D341Med (cell line): ENCODE measurements at regions not wholly inside any gene's neighbourhood (a gene's known extent, or its start where the extent isn't known, plus 50 kb on each side); places are given as distances from the start of the nearest gene placed in this dataset.
A peak's percentile ranks its signal among the peaks of the same experiment; 100 is the strongest.

ENCODE experiments used
- DNase-seq: peaks from one replicate; pipeline ENCODE4 v3.0.0; 2012; ENCODE audit warnings: low spot score

DNA sequence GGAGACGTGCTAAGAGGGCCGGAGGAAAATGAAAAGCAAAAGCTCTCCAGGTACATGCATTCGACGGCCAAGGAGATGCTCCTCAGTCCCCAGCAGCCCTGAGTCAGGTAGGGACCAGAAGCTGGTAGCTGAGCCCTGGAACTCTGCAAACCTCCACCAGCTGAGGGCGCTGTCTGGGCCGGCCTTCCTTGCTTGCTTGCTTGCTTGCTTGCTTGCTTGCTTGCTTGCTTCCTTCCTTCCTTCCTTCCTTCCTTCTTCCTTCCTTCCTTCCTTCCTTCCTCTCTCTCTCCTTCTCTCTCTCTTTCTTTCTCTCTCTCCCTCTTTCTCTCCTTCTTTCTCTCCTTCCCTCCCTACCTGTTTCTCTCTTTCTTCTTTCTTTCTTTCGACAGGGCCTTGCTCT is 94.6 kb upstream of the RASGRF1 start:
- peak; percentile 63 for DNase-seq

DNA sequence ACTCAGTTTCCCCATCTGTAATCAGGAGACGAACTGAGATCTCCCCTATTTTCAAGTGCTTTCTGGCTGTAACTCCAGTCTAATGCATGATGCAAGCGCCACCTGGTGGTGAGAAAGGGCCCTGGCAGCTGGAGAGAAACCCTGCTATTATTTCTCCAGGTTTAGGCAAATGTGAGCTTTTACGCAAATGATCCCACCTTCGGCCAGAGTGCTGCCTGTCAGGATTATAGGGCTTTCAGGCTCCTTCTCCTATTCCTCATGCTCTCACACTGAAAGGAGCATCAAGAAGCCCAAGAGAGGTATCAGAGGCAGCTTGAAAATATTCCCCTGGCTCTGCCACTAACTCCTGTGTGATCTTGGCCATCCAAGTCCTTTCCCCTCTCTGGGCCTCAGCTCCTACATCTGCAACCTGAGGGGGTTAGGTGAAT is 93.9 kb upstream of the RASGRF1 start:
- peak; percentile 77 for DNase-seq

DNA sequence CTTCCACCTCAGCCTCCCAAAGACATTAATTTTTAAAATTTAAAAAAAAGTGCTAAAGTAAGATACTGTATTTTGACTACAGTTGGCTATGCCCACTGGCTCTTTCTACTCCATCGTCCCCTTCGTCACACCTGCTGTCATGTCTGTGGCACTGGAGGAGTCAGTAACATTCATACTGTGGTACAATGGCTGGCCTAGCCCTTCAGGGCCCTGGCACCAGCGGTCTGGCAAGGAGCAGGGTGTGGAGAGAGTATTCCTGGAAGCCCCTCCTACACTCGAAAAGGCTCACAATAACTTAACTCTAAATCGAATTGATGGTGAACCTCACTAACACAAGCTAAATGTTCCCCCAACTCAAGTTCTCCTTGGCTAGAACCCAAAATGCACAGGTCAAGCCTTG is 89.7 kb upstream of the RASGRF1 start:
- DNase-seq: no peak

DNA sequence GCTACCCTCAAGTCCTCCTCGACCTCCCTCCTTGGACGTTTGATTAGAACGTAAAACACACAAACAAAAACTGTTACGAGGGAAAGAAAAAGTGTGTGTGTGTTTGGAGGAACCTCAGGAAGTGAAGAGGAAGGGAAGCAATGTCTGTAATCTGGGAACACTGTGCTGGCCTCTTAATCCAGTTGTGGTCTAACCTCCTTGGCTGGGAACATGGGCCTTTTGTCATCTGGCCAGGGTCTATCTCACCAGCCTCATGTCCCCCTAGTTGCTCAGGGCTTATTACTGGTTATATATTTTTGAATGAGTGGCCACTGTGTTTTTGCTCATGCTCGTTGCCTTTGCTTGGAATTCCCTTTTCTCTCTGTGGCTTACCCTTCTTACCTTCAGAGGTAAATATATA is 89.0 kb upstream of the RASGRF1 start:
- no peak for DNase-seq

DNA sequence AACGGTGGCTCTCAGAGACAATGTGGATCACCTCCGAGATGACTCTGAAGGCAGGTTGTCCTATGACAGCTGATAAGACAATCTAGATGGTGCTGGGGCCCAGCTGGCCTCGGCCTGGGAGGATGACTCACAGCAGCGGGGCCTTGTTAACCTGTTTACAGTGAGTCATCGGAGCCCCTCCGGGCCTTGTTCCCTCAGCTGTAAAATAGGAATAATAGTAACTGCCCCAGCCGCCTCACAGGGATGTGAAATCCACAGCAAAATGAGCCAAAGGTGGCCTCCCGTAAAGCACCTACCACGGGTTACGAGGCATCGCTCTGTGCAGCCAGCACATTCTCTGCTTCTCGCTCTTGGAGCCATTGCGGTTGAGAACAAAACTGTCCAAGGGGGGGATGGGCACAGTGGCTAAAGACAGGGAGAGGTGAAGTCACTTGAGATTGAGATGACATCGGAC is 88.6 kb upstream of the RASGRF1 start:
- no peak for DNase-seq

DNA sequence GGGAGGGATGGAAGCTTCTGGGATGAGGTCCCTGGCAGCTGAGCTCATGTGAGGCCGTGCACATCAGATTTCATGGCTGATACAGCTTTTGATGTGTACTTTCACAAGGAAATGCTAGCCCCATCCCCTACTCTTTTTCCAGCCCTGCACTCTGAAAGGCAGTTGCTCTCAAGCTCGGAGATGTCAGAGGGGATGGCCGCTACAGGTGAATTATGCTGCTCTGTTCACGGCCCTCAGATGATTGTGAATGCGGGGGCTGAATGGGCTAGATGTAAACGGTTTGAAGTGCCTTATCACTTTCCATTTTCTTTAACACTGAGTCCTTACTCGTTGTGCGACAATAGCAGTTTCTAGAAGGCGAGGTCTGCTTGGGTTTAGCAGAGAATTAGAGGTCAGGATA is 88.0 kb upstream of the RASGRF1 start:
- no peak for DNase-seq

DNA sequence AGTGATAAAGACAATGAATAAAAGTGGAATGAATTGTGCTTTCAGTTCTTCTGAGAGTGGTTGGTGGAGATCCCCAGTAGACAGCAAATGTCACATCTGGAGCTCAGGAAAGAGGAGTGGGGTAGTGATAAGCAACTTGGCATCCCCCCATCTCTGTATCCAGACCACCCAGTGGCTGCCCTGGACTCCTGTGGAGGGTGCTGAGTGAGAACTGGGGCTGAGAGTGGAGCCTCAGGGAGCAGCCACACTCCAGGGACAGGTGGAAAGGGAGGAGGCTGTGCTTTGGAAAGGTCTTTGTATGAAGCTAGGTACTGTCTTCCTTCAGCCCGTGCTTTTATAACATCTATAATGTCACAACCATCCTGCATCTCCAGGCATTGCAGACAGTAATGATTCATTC is 85.6 kb upstream of the RASGRF1 start:
- no peak for DNase-seq

DNA sequence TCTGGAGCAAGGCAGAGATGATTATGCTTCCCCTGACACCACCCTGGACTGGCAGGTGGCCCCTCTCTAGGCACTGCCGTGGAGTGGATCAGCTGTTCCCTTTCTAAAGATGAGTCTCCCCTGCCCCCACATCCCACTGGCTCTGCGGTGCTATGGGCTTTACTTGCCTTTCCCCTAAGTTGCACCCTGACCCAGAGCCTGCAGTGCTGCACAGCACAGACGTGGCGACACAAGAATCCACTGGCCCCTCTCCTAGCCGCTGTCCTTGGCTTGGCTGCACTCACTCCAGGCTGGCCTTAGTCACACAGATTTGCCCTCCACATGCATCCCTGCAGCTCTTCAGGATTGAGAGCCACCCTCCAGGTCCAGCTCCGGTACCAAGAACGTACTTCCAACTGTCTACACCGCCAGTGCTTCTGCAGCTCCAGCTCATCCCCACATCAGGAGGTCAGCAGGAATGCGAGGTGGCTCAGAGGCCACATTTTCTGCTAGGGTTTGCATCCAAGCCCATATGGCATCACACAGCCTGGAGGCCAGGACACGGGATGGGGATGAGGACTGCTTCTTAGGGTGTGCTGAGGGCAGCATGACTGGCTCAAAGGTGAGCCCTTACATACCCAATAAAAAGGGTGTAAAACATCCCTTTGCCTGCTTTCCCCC is 82.4 kb upstream of the RASGRF1 start:
- DNase-seq: no peak

DNA sequence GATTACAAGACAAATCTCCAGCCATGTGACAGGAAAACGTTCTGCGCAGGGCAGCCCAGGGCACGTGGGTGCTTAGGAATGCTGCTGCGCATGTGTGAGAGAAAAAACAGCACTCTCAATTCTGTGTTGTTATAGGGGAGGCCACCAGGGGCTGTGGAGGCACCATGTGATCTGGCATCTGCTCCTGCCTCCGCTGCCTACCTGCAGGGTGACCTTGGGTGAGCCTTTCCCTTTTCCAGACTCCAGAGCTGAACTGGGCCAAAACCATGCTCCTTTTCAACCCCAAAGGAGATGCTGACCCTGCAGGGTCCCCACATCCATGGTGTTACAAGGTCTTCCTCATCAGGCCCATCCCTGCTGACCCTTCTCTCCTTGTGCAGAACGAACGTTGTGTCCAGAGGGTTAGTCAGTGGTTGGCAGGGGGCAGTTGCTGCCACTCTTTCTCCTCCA is 81.5 kb upstream of the RASGRF1 start:
- DNase-seq: peak; percentile 50

DNA sequence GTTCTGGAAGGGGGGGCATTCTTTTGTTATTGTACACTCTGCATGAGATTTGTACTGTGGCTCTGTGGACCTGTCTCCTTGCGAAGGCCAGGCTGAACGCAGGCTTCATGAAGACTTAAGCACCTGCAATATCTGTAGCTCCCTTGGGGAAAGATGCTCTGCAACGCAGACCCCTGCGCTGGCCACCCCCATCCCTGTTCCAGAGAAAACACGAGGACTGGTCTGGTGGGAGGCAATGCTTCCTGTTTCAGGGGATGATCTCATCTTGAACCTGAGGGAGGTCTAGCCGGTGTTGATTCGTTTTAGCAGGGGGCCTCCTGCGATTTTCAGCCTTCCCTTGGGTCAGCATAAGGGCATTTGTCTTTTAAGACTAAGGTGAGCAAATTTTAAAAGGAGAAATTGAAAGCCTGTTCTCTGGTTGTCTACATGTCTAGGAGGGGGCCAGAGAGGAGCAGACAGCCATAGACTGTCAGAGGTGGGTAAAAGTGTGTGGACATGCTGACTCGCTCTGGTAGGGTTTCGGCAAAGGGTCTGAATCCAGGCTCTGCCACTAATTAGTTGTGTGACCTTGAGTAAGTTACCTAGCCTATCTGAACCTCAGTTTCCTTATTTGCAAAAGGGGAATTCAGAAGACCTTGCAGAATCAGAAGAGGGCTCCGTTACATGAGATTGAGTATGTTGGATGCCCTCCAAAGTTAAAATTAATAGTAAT is 80.9 kb upstream of the RASGRF1 start:
- DNase-seq: no peak

DNA sequence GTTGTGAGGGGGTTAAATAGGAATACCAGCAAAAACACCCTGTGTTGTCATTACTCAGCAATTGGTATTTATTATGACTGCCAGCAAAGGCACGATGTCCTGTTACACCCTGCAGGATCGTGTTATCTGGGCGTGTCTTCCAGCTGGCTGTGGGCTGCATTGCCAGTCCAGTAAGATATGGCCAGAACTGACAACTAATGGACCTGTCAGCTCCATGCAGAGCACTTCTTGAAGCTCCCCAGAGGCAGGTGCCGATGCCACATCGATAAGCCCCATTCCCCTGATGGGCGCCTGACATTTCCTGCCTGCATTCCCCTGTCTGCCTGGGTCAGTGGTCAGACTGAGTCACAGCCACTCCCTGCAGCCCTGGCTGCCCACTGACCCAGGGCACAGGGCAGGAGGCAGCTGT is 79.7 kb upstream of the RASGRF1 start:
- no peak for DNase-seq

DNA sequence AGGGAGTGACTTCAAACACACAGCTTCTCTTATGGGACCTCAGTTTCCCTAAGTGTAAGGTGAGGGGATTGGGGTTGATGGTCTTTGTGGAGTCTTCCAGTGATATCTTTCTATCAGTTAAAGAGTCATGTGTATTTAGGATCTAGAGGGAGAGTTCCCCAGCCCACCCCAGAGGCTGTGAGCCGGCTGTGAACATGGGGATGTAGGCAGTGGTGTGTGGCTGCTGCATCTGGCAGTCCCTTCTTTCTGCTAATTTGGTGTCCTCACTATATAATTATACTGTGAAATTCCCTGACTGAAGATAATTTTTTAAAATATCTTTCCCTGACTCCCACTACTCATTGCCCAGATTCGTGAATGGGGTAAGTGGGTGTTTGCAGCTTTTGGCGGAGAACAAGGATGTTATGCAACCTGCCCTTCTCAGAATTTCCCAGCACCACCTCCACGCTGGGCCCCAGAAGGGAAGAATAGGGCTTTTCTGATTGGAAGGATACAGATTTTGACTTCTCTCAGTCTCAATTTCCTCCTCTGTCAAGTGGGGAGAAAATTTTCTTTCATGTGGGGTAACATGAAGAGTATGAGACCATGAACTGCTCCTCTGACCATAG is 79.0 kb upstream of the RASGRF1 start:
- no peak for DNase-seq

DNA sequence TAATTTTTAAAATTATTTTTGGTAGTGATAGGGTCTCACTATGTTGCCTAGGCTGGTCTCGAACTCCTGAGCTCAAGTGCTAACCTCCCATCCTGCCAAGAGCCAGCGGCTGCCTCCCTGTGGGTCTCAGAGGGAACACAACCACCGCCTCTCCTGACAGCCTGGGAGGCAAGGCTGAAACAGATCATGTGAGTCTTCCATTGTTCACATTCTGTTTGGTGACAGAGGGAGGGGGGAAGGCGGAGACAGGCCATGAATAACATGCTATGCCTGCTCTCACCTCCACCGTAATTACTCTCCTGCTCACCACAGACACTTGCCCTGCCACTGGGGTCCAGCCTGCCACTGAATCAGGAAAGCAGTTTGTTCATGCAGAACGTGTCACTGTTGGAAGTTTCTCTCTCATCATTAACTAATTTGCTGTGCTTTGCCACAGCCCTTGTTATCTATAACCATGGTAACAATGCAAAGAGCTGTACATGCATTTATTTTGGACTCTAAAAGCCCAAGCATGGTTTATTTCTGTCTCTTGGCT is 78.4 kb upstream of the RASGRF1 start:
- DNase-seq: no peak

DNA sequence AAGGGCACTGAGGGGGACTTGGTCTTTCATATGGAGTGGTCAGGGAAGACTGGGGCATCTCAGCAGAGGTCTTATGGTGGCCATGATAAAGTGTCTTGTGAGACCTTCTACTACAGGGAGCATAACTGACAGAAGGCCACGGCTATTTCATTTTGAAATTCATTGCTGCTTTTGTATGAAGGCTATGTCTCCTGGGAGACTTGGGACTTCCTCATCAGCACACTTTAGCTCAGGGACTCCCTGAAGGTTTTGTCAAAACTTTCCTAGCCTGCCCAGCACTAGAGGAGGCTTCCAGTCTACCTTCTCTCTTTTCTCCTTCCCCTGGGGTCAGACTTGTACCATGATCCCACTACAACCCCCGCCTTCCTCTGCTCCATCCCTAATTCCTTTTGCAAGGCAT is 77.2 kb upstream of the RASGRF1 start:
- no peak for DNase-seq

DNA sequence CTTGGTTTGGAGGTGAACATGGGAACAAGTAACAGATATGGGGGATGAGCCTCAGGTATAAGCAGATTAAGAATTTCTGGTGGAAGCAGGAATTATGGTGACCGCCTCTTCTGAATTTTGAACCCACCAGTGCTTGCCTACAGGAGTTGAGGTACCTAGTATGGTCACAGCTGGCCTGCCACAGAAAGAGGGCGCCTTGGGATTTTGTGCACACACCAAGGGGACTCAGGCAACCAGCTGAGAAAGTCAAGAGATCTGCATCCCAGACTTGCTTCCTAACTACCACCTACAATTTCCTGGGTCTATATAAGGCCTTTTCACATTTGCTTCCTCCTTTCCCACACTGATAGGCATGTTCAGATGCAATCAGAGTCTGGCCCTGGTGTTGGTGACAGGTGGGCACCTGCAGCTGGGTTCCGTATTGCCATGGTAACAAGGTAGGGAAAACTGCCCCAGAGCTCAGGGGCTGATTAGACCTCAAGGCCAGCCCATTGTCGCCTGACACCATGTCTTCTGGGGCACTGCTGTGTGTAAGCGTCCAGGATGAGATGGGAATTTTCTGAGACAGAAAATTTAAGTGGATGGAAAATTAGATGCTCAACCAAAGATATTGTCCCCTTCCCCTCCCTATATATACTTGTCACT is 75.9 kb upstream of the RASGRF1 start:
- DNase-seq: no peak

DNA sequence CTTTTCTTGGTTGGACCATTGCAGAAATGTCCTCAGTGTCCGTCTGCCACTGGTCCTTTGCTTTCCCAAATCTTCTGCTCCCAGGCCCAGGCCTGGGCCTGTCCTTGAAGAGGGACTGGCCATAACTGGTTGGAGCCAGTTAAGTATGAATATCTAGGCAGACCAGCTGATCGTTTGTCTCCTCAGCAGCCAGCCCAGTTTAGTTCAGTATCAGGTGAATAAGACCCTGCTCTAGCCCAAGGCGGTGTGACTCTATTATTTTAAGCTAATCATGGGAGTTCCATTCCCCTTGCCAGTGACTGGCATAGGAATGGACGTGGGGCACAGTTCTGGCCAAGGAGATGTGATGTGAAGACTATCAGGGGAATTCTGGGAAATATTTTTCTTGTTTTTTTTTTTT is 73.9 kb upstream of the RASGRF1 start:
- DNase-seq: no peak

DNA sequence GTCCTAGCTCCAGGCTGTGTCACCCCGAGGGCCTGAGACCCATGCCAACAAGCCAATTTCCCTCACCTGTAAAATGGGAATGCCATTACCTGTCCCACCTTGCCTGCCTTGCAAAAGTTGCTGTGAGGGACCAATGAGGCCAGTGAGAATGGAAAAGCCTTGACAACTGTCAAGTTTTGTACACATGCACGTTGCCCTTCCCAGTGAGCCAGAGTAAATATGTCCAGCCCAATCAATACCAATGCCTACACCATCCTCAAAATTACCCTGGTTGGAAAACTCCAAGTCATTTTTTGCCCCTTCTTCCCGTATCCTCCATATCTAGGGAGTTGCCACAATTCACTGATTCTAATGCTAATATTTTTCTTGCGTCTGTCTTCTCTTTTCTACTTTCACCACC is 73.5 kb upstream of the RASGRF1 start:
- no peak for DNase-seq

DNA sequence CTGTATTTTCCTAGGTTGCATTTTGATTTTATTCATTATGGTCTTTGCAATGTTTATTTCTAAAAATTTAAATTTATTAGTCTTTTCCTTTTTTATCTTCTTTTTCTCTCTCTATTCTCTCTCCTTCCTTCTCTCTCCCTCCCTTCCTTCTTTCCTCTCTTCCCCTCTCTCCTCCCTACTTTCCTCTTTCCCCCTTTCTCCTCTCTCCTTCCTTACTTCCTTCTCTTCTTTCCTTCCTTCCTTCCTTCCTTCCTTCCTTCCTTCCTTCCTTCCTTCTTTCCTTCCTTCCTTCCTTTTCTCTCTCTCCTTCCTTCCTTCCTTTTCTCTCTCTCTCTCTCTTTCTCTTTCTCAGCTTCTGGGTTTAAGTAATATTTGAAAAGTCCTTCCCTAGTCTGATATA is 72.8 kb upstream of the RASGRF1 start:
- DNase-seq: no peak

DNA sequence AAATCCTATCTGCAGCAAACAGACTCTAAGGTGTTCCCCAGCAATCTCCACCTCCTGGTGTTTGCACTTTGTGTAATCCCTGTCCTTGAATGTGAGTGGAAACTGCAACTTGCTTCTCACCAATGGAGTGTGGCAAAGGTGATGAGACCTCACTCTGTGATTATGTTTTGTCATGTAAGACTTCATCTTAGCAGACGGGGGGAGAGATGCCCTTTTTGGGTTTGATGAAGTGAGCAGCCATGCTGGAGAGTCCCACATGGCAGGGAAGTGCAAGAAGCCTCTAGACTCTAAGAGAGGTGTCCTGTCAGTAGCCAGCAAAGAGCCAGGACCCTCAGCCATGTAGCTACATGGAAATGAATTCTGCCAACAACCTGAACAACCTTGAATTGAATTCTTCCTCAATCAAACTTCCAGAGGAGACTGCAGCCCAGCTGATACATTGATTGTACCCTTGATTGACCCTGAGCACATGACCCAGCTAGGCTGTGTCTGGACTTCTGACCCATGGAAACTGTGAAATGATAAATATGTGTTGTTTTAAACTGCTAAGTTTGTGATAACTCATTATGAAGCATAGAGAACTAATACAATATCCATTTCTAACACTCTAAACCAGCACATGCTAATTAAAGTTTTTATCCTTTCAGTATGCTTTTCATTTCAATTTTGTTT is 71.4 kb upstream of the RASGRF1 start:
- no peak for DNase-seq

DNA sequence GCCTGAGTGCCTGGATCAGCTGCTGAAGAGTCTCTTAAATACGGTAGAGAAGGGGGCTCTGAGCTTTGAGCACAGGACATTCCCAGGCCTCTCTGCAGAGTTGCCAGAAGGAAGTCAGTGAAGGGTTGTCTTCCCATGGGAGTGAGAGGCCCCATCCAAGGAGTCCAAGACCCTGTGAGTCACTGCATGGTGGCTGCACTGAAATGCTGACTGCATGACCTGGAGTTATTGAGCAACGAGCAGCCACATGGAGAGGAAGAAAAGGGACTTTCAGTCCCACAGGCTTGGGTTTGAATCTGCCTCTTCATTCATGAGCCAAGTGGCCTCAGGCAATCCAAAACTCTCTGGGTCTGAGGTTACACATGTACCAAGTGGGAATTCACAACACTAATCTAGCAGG is 69.6 kb upstream of the RASGRF1 start:
- DNase-seq: no peak

DNA sequence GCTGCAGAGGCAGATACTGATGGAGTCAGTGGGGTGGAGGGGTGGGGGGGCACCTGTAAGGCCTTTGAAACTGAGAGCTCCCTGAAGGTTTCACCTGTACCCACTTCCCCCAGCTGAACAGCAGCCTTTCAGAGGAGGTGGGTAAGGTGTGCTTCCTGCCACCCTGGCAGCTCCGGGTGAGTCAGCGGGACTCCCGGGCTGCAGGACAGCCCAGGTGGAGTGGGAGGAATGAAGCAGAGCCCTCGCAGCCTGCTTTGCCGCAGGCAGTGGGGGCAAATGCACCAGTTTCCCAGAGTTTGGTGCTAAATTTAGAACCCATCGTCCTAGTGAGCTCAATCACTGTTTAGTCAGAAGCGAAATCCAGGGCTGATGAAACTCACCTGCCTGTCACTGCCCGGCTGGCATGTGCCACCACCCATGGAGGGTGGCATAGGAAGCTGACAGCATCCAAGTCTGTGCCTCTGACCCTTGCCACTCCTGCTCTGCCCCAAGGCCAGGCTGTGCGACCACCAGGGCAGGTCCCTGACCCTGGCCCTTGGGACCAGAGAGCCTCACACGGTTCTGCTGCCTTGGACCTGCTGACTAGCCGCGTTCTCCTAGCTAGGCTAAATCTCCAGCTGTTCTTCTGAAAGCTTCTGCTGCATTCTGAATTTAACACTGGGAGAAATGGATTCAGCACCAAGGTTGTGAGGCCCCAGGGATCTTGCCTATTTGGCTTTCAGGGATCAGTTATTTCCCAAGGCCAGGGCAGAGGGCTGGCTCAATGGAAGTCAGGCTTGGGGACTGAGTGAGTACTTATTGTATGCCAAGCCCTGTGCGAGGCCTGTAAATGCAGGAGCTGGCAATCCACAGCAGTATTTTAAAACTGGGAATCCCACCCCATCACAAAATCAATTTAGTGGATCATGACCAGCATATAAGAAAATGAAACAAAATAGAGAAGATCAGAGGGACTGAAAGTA is 67.3 kb upstream of the RASGRF1 start:
- DNase-seq: no peak
